ENCODE measurements at regions not wholly inside any gene's neighbourhood (a gene's known extent, or its start where the extent isn't known, plus 50 kb on each side); places are given as distances from the start of the nearest gene placed in this dataset.

DNA sequence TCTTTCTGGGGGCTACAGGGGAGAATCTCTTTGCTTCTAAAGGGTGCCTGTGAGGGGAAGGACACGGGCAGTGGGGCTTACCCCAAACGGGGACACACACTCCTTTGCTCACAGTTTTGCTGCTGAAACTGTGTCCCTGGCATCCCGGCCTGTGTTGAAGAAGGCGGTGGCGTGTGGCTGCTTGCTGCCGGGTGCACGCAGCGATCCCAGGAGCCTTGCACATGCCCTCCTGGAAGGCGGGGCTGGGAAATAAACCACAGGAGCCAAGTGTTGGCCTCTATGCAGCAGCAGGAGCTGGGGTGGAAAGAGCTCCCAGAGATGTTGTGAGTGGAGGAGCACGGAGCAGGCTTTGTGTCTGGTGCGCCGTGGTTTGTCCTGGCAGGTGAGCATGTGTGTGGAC is 131.0 kb upstream of the CIBAR2 start:
- Histone ChIP-seq H2BK5ac (ENCODE audit: low read depth, low read length, poor library complexity, severe bottlenecking) (no peak overlapping the region), H3K23ac (ENCODE audit: low read depth, low read length) (no peak overlapping the region), H4K20me1 (ENCODE audit: insufficient read depth, low read length) (peaks cover 48% of the 10 kb centered on the region), H4K8ac (ENCODE audit: low read depth in 2 of 2, low read length in 2 of 2) (no peak overlapping the region), H4K5ac (ENCODE audit: low read depth, low read length) (no peak overlapping the region), H3K4ac (ENCODE audit: low read depth, low read length) (no peak overlapping the region), H3K36me3 (ENCODE audit: control insufficient read depth, insufficient read depth, low read length) (no peaks in the 10 kb centered on the region), H2AK9ac (replicated peaks; ENCODE audit: low read depth, low read length, poor library complexity) (no peak overlapping the region), H3K14ac (replicated peaks; ENCODE audit: low read depth, low read length) (no peak overlapping the region), H3K27me3 (ENCODE audit: control insufficient read depth, insufficient read depth, low read length) (no peaks in the 10 kb centered on the region), H3K9me3 (ENCODE audit: control insufficient read depth, insufficient read depth, low read length) (no peaks in the 10 kb centered on the region), H3K56ac (ENCODE audit: extremely low read depth, insufficient read depth, low read length) (no peak overlapping the region), H3K4me3 (ENCODE audit: insufficient read depth, low read depth, low read length) (no peak overlapping the region), H3K9ac (ENCODE audit: low read depth, low read length) (no peak overlapping the region), H2AFZ (replicated peaks; ENCODE audit: low read length, poor library complexity) (no peak overlapping the region), H2BK15ac (ENCODE audit: low read depth, low read length) (no peak overlapping the region), H2BK120ac (ENCODE audit: low read depth, low read length) (no peak overlapping the region), H2AK5ac (ENCODE audit: low read depth, low read length) (no peak overlapping the region), H3K4me1 (ENCODE audit: control insufficient read depth, insufficient read depth, low read length) (peaks cover 21% of the 10 kb centered on the region), H3K4me2 (ENCODE audit: low read depth, low read length) (no peak overlapping the region), H2BK20ac (ENCODE audit: low read depth, low read length) (no peak overlapping the region), H3K18ac (ENCODE audit: low read depth, low read length) (no peak overlapping the region), H3K9me1 (ENCODE audit: insufficient read depth, low read length) (peaks cover 8% of the 10 kb centered on the region; the same call in 1 of the 2 replicates), H3K27ac (ENCODE audit: insufficient read depth, low read length) (no peak overlapping the region), H4K91ac (ENCODE audit: insufficient read depth, low read depth, low read length) (no peak overlapping the region), H3K79me1 (ENCODE audit: low read depth in 1 of 2, low read length in 2 of 2) (peaks cover 35 to 87% of the 10 kb centered on the region in 2 experiments)
- BruUV-seq (replicated peaks) = no TSS peak
- dilution Hi-C loops (cut with HindIII; ENCODE audit: low sequenced_read_pairs, unreplicated experiment) = no loop called here
- ChIA-PET POLR2A (ENCODE audit: unreplicated experiment) (no interaction called here), CTCF (no interaction called here)
- WGBS, 2 experiments (ENCODE audit: extremely low coverage in 2 of 2, insufficient read length in 1 of 2) = 89% methylated on average over 5 of the region's 12 CpGs; no CpG with 5 or more reads in 1 of the 2 experiments
- intact Hi-C loops (cut with micrococcal nuclease) = no loop called here
- ATAC-seq (ENCODE audit: low read depth) (no peak), DNase-seq (no peak)
- TF ChIP-seq FOS (IDR thresholded peaks at IDR 0.05; ENCODE audit: low read depth, low read length) = no peak
- TF ChIP-seq POLR2A (IDR thresholded peaks at IDR 0.05; ENCODE audit: low read depth, low read length) = no peak
- no peak for TF ChIP-seq SMC3 (IDR thresholded peaks at IDR 0.05; ENCODE audit: low read depth, low read length)
- TF ChIP-seq CHD1 (IDR thresholded peaks at IDR 0.05; ENCODE audit: low read depth, low read length) = no peak
- no peak for TF ChIP-seq MAFK (IDR thresholded peaks at IDR 0.05; ENCODE audit: low read depth, low read length)
- TF ChIP-seq MAZ (IDR thresholded peaks at IDR 0.05; ENCODE audit: borderline replicate concordance, low read depth, low read length) = no peak
- TF ChIP-seq CEBPB (IDR thresholded peaks at IDR 0.05; ENCODE audit: low read depth, low read length) = no peak
- no peak for TF ChIP-seq RFX5 (IDR thresholded peaks at IDR 0.05; ENCODE audit: low read depth, low read length)
- TF ChIP-seq, protein P1, sequence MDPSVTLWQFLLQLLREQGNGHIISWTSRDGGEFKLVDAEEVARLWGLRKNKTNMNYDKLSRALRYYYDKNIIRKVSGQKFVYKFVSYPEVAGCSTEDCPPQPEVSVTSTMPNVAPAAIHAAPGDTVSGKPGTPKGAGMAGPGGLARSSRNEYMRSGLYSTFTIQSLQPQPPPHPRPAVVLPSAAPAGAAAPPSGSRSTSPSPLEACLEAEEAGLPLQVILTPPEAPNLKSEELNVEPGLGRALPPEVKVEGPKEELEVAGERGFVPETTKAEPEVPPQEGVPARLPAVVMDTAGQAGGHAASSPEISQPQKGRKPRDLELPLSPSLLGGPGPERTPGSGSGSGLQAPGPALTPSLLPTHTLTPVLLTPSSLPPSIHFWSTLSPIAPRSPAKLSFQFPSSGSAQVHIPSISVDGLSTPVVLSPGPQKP (IDR thresholded peaks at IDR 0.05; ENCODE audit: borderline replicate concordance, low read depth, low read length) = no peak
- TF ChIP-seq BHLHE40 (IDR thresholded peaks at IDR 0.05; ENCODE audit: low read depth, low read length) = no peak
- no peak for TF ChIP-seq NFE2L2 (IDR thresholded peaks at IDR 0.05; ENCODE audit: low read depth, low read length)
- TF ChIP-seq, protein P2, sequence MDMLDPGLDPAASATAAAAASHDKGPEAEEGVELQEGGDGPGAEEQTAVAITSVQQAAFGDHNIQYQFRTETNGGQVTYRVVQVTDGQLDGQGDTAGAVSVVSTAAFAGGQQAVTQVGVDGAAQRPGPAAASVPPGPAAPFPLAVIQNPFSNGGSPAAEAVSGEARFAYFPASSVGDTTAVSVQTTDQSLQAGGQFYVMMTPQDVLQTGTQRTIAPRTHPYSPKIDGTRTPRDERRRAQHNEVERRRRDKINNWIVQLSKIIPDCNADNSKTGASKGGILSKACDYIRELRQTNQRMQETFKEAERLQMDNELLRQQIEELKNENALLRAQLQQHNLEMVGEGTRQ (IDR thresholded peaks at IDR 0.05; ENCODE audit: low read depth, low read length) = no peak
- TF ChIP-seq RCOR1 (IDR thresholded peaks at IDR 0.05; ENCODE audit: insufficient replicate concordance, low read length) = no peak
- no peak for TF ChIP-seq RAD21 (IDR thresholded peaks at IDR 0.05; ENCODE audit: low read length)
- TF ChIP-seq, protein P3, sequence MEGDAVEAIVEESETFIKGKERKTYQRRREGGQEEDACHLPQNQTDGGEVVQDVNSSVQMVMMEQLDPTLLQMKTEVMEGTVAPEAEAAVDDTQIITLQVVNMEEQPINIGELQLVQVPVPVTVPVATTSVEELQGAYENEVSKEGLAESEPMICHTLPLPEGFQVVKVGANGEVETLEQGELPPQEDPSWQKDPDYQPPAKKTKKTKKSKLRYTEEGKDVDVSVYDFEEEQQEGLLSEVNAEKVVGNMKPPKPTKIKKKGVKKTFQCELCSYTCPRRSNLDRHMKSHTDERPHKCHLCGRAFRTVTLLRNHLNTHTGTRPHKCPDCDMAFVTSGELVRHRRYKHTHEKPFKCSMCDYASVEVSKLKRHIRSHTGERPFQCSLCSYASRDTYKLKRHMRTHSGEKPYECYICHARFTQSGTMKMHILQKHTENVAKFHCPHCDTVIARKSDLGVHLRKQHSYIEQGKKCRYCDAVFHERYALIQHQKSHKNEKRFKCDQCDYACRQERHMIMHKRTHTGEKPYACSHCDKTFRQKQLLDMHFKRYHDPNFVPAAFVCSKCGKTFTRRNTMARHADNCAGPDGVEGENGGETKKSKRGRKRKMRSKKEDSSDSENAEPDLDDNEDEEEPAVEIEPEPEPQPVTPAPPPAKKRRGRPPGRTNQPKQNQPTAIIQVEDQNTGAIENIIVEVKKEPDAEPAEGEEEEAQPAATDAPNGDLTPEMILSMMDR (conservative IDR thresholded peaks at IDR 0.05; ENCODE audit: low read depth, low read length) = no peak
- no peak for TF ChIP-seq MXI1 (IDR thresholded peaks at IDR 0.05; ENCODE audit: borderline replicate concordance, low read depth, low read length)
- in situ Hi-C loops (cut with MboI; ENCODE audit: low sequenced_read_pairs) = no loop called here

Data from IMR-90 (cell line).